IMR-90 (cell line): ENCODE measurements at regions not wholly inside any gene's neighbourhood (a gene's known extent, or its start where the extent isn't known, plus 50 kb on each side); places are given as distances from the start of the nearest gene placed in this dataset.

Experiments
- ATAC-seq: fragments of 200-7000 bp; cut with Tn5 transposase; 2 replicates; pipeline ENCODE4 v1.9.1; 2020; ENCODE audit warnings: low read depth, mild to moderate bottlenecking, moderate library complexity
- BruUV-seq: library from RNA; stranded (reverse); fragments of 400-500 nt; replicated peaks from 2 replicates; lab custom pipeline; 2021; lab: Mats Ljungman, UMichigan
- CTCF ChIA-PET: fragments of 300-600 bp; formaldehyde crosslinking; extraction: SDS; loops from one replicate; lab custom pipeline; 2021; ENCODE audit warnings: antibody characterized with exemption; lab: Yijun Ruan, JAX
- POLR2A ChIA-PET: fragments of 300-600 bp; sonication (Branson Sonifier 250); formaldehyde crosslinking; loops from one replicate; lab custom pipeline; 2022; ENCODE audit warnings: antibody characterized with exemption; ENCODE audit not compliant: unreplicated experiment; lab: Charles Lee
- DNase-seq: peaks from one replicate; pipeline ENCODE4 v3.0.0; 2013
- H2AFZ ChIP-seq: replicated peaks from 2 replicates; pipeline ENCODE3; 2013; ENCODE audit warnings: low read length, mild to moderate bottlenecking; ENCODE audit not compliant: poor library complexity
- H2AK5ac ChIP-seq: 2 replicates; pipeline ENCODE4 v1.6.1; 2013; ENCODE audit warnings: low read depth, low read length, inconsistent platforms
- H2AK9ac ChIP-seq: replicated peaks from 2 replicates; pipeline ENCODE3; 2013; ENCODE audit warnings: mild to moderate bottlenecking, low read depth, low read length, moderate library complexity; ENCODE audit not compliant: poor library complexity
- H2BK120ac ChIP-seq: 2 replicates; pipeline ENCODE4 v1.6.1; 2013; ENCODE audit warnings: low read depth, low read length, inconsistent platforms
- H2BK15ac ChIP-seq: 3 replicates; pipeline ENCODE4 v1.6.1; 2013; ENCODE audit warnings: low read depth, low read length, inconsistent platforms
- H2BK20ac ChIP-seq: 2 replicates; pipeline ENCODE4 v1.6.1; 2013; ENCODE audit warnings: low read depth, mild to moderate bottlenecking, inconsistent platforms, low read length, moderate library complexity
- H2BK5ac ChIP-seq: 2 replicates; pipeline ENCODE4 v1.6.1; 2013; ENCODE audit warnings: mild to moderate bottlenecking, low read depth, low read length, inconsistent platforms; ENCODE audit not compliant: poor library complexity, severe bottlenecking
- H3K14ac ChIP-seq: replicated peaks from 2 replicates; pipeline ENCODE4 v1.6.1; 2013; ENCODE audit warnings: low read depth, low read length, inconsistent platforms
- H3K18ac ChIP-seq: 2 replicates; pipeline ENCODE4 v1.6.1; 2013; ENCODE audit warnings: low read depth, low read length, control low read depth
- H3K23ac ChIP-seq: 2 replicates; pipeline ENCODE4 v1.6.1; 2013; ENCODE audit warnings: low read depth, low read length, inconsistent platforms
- H3K27ac ChIP-seq: 2 replicates; pipeline ENCODE4 v1.5.1; 2013; ENCODE audit warnings: mild to moderate bottlenecking, control low read depth, low read length; ENCODE audit not compliant: insufficient read depth
- H3K27me3 ChIP-seq: 2 replicates; pipeline ENCODE4 v1.6.1; 2013; ENCODE audit warnings: low read length; ENCODE audit not compliant: control insufficient read depth, insufficient read depth
- H3K36me3 ChIP-seq: 2 replicates; pipeline ENCODE4 v1.6.1; 2013; ENCODE audit warnings: low read length, mixed read lengths; ENCODE audit not compliant: control insufficient read depth, insufficient read depth
- H3K4ac ChIP-seq: 2 replicates; pipeline ENCODE4 v1.6.1; 2013; ENCODE audit warnings: low read depth, low read length, inconsistent platforms
- H3K4me1 ChIP-seq: 2 replicates; pipeline ENCODE4 v1.6.1; 2013; ENCODE audit warnings: low read length, mixed read lengths; ENCODE audit not compliant: control insufficient read depth, insufficient read depth
- H3K4me2 ChIP-seq: 2 replicates; pipeline ENCODE4 v1.6.1; 2013; ENCODE audit warnings: low read depth, mild to moderate bottlenecking, control low read depth, low read length, moderate library complexity
- H3K4me3 ChIP-seq: 2 replicates; pipeline ENCODE4 v1.5.1; 2013; ENCODE audit warnings: low read depth, mild to moderate bottlenecking, control low read depth, low read length, moderate library complexity; ENCODE audit not compliant: insufficient read depth
- H3K56ac ChIP-seq: 2 replicates; pipeline ENCODE4 v1.6.1; 2013; ENCODE audit warnings: low read length, inconsistent platforms; ENCODE audit not compliant: insufficient read depth; ENCODE audit errors: extremely low read depth
- H3K79me1 ChIP-seq, 2 experiments: 2 replicates each; pipeline ENCODE4 v1.6.1; 2013; ENCODE audit warnings: low read length in 2 of 2, inconsistent platforms in 1 of 2, low read depth in 1 of 2
- H3K9ac ChIP-seq: 2 replicates; pipeline ENCODE4 v1.6.1; 2013; ENCODE audit warnings: low read depth, low read length, control low read depth
- H3K9me1 ChIP-seq: 2 replicates; pipeline ENCODE4 v1.6.1; 2013; ENCODE audit warnings: low read length, inconsistent platforms; ENCODE audit not compliant: insufficient read depth
- H3K9me3 ChIP-seq: 2 replicates; pipeline ENCODE4 v1.6.1; 2013; ENCODE audit warnings: low read length; ENCODE audit not compliant: control insufficient read depth, insufficient read depth
- H4K20me1 ChIP-seq: 2 replicates; pipeline ENCODE4 v1.6.1; 2013; ENCODE audit warnings: low read length, inconsistent platforms; ENCODE audit not compliant: insufficient read depth
- H4K5ac ChIP-seq: 2 replicates; pipeline ENCODE4 v1.6.1; 2013; ENCODE audit warnings: mild to moderate bottlenecking, low read depth, low read length, control low read depth
- H4K8ac ChIP-seq, 2 experiments: 2 replicates each; pipeline ENCODE4 v1.6.1; 2013; ENCODE audit warnings: low read depth in 2 of 2, low read length in 2 of 2, control low read depth in 1 of 2, inconsistent platforms in 1 of 2
- H4K91ac ChIP-seq: 2 replicates; pipeline ENCODE4 v1.6.1; 2013; ENCODE audit warnings: low read depth, low read length, inconsistent platforms; ENCODE audit not compliant: insufficient read depth
- FOS ChIP-seq: fragments of 150-350 bp; IDR thresholded peaks from 2 replicates; pipeline ENCODE4 v1.6.1; 2016; ENCODE audit warnings: low read depth, low read length
- MXI1 ChIP-seq: IDR thresholded peaks from 2 replicates; pipeline ENCODE4 v1.6.1; 2012; ENCODE audit warnings: low read depth, mild to moderate bottlenecking, low read length, moderate library complexity, borderline replicate concordance
- NFE2L2 ChIP-seq: fragments of 150-350 bp; IDR thresholded peaks from 2 replicates; pipeline ENCODE4 v1.6.1; 2016; ENCODE audit warnings: low read depth, mild to moderate bottlenecking, low read length
- RCOR1 ChIP-seq: IDR thresholded peaks from 2 replicates; pipeline ENCODE4 v1.6.1; 2012; ENCODE audit warnings: mild to moderate bottlenecking, low read length, improper control_type of control experiment; ENCODE audit not compliant: insufficient replicate concordance
- WGBS, 2 experiments: methylation state at CpG; one replicate each; pipeline versions ENCODE4 v1.1.5 to v1.1.7; 2013; ENCODE audit warnings: missing lambda C conversion rate in 2 of 2; ENCODE audit not compliant: insufficient read length in 1 of 2; ENCODE audit errors: extremely low coverage in 2 of 2; 5-methylcytosine and 5-hydroxymethylcytosine counted together
- dilution Hi-C: fragments of 300-500 bp; cut with HindIII; formaldehyde crosslinking; loops from one replicate; pipeline ENCODE4 v1.14.3; 2018; ENCODE audit warnings: low sequenced_read_pairs; ENCODE audit not compliant: unreplicated experiment
- in situ Hi-C: fragments of 300-500 bp; cut with MboI; formaldehyde crosslinking; loops from 3 replicates; pipeline ENCODE4 v1.14.3; 2019; ENCODE audit warnings: low sequenced_read_pairs, inconsistent platforms, mixed read lengths
- intact Hi-C: fragments of 100-400 bp; cut with micrococcal nuclease; formaldehyde crosslinking; loops from 2 replicates; pipeline ENCODE4 v1.10.0; 2022
- TF ChIP-seq, protein P1 (sequence below): fragments of 150-350 bp; IDR thresholded peaks from 2 replicates; pipeline ENCODE4 v1.6.1; 2017; ENCODE audit warnings: mild to moderate bottlenecking, antibody characterized with exemption, low read length, low read depth

DNA sequence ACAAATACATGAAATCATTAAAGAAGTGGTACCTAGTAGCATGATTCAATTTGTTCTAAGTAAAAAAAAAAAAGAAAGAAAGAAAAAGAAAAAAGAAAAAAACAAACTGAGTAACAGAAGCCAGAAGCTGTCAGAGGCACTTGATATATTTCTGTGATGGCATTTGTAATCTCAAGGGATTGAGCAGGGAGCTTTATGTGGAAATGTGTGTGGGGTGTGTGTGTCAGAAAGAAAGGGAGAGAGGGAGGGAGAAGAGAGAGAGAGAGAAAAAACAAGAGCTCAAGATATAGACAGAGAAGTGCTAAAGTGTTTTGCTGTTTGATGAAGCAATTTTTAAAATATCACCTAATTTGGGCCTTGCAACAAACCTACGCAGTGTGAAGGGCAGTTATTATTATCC lies 357.6 kb upstream of the PCDH15 start:
- H2AK9ac ChIP-seq: no peak overlapping the region
- DNase-seq (no peak), ATAC-seq (no peak)
- no peak overlapping the region for H4K91ac ChIP-seq
- H3K9ac ChIP-seq: no peak overlapping the region
- H2BK15ac ChIP-seq: no peak overlapping the region
- H3K27ac ChIP-seq: no peak overlapping the region
- H3K23ac ChIP-seq: no peak overlapping the region
- WGBS, 2 experiments: no CpG with 5 or more reads among the region's 1 CpG
- TF ChIP-seq RCOR1: no peak
- TF ChIP-seq FOS: no peak
- TF ChIP-seq, protein P1, sequence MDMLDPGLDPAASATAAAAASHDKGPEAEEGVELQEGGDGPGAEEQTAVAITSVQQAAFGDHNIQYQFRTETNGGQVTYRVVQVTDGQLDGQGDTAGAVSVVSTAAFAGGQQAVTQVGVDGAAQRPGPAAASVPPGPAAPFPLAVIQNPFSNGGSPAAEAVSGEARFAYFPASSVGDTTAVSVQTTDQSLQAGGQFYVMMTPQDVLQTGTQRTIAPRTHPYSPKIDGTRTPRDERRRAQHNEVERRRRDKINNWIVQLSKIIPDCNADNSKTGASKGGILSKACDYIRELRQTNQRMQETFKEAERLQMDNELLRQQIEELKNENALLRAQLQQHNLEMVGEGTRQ: no peak
- TF ChIP-seq MXI1: no peak
- TF ChIP-seq NFE2L2: no peak
- dilution Hi-C loops: no loop called here
- H2BK20ac ChIP-seq: no peak overlapping the region
- no peak overlapping the region for H3K14ac ChIP-seq
- no peak overlapping the region for H3K18ac ChIP-seq
- H2BK120ac ChIP-seq: no peak overlapping the region
- H2BK5ac ChIP-seq: no peak overlapping the region
- no peaks in the 10 kb centered on the region for H3K79me1 ChIP-seq
- intact Hi-C loops: no loop called here
- no peaks in the 10 kb centered on the region for H4K20me1 ChIP-seq
- ChIA-PET CTCF (no interaction called here), POLR2A (no interaction called here)
- no peak overlapping the region for H2AFZ ChIP-seq
- H3K4ac ChIP-seq: no peak overlapping the region
- H4K5ac ChIP-seq: no peak overlapping the region
- H3K4me3 ChIP-seq: no peak overlapping the region
- no peak overlapping the region for H2AK5ac ChIP-seq
- in situ Hi-C loops: no loop called here
- no peak overlapping the region for H4K8ac ChIP-seq
- no peaks in the 10 kb centered on the region for H3K36me3 ChIP-seq
- no peaks in the 10 kb centered on the region for H3K4me1 ChIP-seq
- no peaks in the 10 kb centered on the region for H3K9me3 ChIP-seq
- BruUV-seq: no TSS peak
- H3K27me3 ChIP-seq: no peaks in the 10 kb centered on the region
- H3K4me2 ChIP-seq: no peak overlapping the region
- no peak overlapping the region for H3K56ac ChIP-seq
- H3K9me1 ChIP-seq: no peaks in the 10 kb centered on the region
